ENCODE measurements at regions not wholly inside any gene's neighbourhood (a gene's known extent, or its start where the extent isn't known, plus 50 kb on each side); places are given as distances from the start of the nearest gene placed in this dataset.

DNA sequence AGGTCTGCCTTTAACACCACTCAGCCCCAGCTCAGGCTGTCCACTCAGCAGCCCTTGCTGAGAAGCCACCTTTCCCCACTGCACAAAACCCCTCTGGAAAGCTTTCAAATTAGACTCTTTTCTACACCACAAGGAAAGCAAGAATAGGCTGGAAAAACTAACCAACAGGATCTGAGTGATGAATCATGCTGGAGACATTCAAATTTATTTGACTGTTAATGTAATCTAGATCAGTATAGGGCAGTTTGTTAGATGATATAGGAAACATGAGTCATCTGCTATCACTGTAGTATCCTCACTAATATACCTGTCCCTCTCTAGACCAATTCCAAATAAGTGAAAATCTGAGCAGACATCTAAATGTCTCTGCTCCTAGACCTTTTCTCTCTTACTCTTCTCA lies 127.8 kb upstream of the PAM start:
- TF ChIP-seq POLR2A (IDR thresholded peaks at IDR 0.05) = no peak
- TF ChIP-seq, protein P1, sequence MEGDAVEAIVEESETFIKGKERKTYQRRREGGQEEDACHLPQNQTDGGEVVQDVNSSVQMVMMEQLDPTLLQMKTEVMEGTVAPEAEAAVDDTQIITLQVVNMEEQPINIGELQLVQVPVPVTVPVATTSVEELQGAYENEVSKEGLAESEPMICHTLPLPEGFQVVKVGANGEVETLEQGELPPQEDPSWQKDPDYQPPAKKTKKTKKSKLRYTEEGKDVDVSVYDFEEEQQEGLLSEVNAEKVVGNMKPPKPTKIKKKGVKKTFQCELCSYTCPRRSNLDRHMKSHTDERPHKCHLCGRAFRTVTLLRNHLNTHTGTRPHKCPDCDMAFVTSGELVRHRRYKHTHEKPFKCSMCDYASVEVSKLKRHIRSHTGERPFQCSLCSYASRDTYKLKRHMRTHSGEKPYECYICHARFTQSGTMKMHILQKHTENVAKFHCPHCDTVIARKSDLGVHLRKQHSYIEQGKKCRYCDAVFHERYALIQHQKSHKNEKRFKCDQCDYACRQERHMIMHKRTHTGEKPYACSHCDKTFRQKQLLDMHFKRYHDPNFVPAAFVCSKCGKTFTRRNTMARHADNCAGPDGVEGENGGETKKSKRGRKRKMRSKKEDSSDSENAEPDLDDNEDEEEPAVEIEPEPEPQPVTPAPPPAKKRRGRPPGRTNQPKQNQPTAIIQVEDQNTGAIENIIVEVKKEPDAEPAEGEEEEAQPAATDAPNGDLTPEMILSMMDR (IDR thresholded peaks at IDR 0.05) = no peak
